8988T (cell line): ENCODE measurements at regions not wholly inside any gene's neighbourhood (a gene's known extent, or its start where the extent isn't known, plus 50 kb on each side); places are given as distances from the start of the nearest gene placed in this dataset.
A peak's percentile ranks its signal among the peaks of the same experiment; 100 is the strongest.

Source experiments
- DNase-seq: peaks from one replicate; pipeline ENCODE4 v3.0.0; 2011

GRCh38 chr6:8213995-8214394, 111.6 kb upstream of the EEF1E1 start:
- no peak for DNase-seq

- DNase-seq = no peak
Measured at GRCh38 chr6:8212720-8213434, 110.5 kb upstream of the EEF1E1 start.

DNA sequence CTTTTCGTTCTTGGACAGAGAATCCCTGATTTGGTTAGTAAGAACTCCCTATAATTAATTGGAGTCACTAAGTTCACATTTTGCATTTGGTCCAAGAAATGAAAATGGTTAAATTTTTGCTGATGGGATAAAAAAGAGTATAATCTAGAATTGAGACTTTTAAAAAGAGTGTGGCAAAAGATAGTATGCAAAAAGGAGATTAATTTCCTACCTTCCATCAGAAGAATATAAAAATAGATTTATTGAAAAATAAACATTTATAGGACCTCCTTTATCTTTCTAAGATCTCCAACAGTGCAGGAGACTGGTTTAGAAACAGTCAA, 105.5 kb upstream of the EEF1E1 start:
- no peak for DNase-seq

- DNase-seq = no peak
Measured at GRCh38 chr6:8207191-8207868, 105.0 kb upstream of the EEF1E1 start.

GRCh38 chr6:8203337-8203736, 101.0 kb upstream of the EEF1E1 start:
- DNase-seq = no peak

GRCh38 chr6:8201679-8202078, 99.3 kb upstream of the EEF1E1 start:
- DNase-seq = no peak

GRCh38 chr6:8200255-8200654, 97.9 kb upstream of the EEF1E1 start:
- no peak for DNase-seq

- no peak for DNase-seq
Measured at GRCh38 chr6:8195714-8196102, 93.4 kb upstream of the EEF1E1 start.

GRCh38 chr6:8195040-8195713, 92.8 kb upstream of the EEF1E1 start:
- no peak for DNase-seq

GRCh38 chr6:8194490-8194889, 92.1 kb upstream of the EEF1E1 start:
- no peak for DNase-seq

DNA sequence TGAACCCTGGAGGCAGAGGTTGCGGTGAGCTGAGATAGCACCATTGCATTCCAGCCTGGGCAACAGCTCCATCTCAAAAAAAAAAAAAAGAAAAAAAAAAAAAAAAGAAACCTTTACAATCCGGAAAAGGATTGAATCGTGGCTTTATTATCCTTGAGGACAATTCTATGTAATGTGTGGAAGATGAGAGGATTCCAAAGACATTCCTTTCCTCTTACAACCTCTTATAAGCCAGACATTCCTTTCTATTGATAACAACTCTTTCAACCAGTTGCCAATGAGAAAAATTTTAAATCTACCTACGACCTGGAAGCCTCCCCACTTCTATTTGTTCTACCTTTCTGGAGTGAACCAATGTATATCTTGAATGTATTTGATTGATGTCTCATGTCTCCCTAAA, 91.2 kb upstream of the EEF1E1 start:
- no peak for DNase-seq

- DNase-seq = no peak
Measured at GRCh38 chr6:8192597-8192996, 90.2 kb upstream of the EEF1E1 start.

GRCh38 chr6:8192067-8192466, 89.7 kb upstream of the EEF1E1 start:
- no peak for DNase-seq

DNA sequence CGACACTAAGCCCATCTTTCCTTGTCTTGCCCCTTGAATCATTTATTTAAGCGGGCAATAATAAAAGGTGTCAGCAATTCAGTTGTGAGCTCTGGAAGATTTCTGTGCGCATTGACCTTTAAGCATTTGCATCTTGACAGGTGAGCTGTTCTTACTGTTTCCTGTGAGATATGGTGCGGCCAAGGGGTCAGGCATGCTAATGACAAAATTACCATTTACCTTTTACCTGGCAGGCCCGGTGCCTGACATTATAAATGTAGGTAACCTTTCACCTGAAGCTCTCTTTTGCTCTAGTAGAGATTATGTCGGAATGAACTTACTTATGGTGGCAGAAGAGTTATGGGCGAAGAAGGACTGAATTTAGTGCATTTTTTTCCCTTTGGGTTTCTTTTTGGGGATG, 89.3 kb upstream of the EEF1E1 start:
- DNase-seq = no peak

DNA sequence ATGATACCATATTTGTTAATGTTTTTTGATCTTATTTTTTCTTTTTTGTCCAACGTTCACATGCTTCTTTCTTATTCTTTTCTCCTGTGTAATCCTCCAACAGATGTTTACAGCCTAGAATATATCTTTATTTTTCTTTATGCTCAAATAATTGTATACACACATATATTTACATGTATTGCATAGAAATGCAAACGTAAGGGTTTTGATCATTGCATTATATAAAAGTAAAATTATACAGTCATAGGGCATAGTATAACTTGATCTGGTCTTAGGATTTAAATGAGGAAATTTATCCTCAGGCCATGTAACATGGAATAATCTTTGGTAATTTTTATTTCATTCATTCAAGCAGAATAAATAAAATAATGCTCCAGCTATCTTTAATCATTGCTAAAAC, 84.9 kb upstream of the EEF1E1 start:
- no peak for DNase-seq

DNA sequence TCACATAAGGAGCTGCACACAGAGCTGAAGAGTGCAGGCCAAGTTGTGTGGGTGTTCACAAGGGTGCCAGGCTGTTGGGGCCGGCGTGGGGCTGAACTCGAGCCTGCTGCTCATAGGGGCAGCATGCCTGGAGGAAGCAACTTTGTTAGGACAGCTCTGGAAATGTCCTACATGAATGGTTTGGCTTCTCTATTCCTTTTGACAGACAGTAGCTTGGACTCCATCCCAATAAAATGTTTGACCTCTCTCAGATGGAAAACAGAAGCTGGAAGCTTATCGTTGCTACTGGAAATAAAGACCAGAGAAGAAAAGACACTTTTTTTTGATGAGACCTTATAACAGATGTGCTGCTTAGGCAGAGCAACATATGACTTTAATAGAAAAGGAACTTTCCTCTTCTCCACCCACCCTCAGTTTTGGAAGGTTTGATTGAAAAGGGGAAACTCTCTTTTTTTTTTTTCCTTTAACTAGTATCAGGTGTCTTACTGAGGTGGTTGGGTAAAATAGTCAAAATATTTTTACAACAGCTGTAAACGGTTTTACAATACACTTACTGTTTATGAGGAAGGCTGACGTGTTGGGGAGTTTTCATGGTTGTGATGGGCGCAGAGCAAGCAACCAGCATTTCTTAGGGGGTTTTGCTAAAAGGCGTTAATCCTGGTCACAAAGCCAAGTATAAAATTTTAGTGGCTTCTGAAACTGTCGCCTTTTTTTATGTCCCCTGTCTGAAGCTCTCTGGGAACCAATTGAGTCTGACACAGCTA, 80.7 kb upstream of the EEF1E1 start:
- DNase-seq = no peak

GRCh38 chr6:8181951-8182845, 79.8 kb upstream of the EEF1E1 start:
- DNase-seq = no peak

DNA sequence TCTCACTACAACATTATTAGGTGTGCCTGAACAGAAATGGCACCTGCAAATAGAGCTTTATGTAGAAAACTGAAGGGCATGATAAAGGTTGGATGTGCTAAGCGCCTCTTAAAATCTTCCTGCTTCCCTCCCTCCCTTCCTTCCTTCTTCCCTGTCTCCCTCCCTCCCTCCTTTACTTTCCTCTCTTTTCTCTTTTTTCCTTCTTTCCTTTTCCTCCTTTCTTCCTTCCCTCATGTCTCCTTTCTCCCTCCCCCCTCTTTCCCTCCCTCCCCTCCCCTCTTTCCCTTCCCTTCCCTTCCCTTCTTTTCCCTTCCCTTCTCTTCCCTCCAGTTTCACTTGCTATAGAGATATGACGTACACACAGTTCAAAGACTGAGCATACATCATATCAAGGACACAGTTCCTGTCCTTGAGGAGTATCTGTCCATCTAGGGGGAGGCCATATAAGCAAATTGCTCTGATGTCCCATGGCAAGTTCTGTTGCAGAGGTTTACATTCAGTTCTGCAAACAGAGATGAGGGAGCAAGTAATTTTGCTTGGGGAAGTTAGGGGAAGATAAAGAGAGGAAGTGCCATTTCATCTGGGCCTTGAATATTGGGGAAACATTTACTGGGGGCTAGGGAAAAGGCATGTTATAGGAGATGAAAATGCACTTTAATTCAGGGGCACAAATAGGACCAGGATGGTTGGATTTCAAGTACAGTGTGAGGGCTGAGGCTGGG, 79.0 kb upstream of the EEF1E1 start:
- DNase-seq = no peak

DNA sequence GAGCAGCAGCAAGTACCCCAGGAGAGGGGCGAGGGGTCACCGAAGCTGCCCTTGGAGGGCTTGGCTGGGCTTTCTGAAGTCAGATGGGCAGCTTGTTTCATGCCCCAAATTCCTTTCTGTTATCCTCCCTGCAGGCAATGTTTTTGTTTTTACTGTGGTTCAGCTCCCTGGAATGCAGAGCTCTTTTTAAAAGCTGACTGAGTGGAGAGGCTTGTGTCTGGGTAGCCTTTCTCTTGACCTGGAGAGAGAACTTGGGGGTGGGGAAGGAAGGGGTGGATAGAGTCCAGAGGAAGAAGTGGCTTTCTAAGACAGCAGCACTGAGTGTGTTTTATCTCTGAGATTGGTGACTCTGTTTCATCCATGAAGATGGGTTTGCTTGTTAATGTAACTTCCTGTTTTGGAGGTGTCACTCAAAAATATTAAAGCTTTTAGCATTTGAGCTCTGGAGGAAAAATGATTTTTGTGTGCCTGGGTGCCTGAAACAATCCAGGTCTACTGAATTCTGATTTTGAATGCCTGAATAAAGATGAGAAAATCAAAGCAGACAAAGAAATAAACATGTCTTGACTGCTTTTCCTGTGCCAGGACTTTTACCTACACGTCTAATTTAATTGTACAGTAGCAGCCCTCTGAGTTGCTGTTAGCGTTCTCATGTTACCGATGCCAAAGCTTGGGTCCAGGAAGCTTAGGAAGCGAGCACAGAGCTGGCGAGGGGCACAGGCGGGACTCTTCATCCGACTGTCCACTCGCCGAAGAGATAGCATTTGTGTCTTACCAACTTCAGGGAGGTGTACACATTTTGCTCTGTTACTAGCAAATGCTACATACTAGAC, 78.2 kb upstream of the EEF1E1 start:
- DNase-seq = peak; percentile 55

DNA sequence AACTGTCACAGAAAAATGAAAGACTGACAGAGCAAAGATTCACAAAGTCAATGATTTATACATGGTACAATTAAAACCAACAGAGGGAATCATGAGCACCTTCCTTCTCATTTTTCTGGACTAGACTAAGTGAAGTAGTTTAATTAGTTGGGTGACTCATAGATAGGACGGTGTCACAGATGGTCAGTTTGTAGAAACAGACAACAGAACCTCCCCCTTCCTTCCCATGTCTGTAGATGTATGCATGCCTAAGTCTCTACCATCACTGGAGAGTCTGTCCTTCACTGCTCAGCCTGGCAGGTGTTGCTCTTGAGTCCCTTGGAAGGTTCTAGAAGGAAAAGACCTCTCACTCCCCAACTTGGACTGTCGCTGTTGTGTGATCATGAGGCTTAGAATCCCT, 75.4 kb upstream of the EEF1E1 start:
- no peak for DNase-seq
